ENCODE measurements at regions not wholly inside any gene's neighbourhood (a gene's known extent, or its start where the extent isn't known, plus 50 kb on each side); places are given as distances from the start of the nearest gene placed in this dataset.
A peak's percentile ranks its signal among the peaks of the same experiment; 100 is the strongest.

GRCh38 chr6:85126485-85127167 is 323.3 kb upstream of the NT5E start:
- DNase-seq = peak; percentile 88

GRCh38 chr6:85125526-85125925 is 324.4 kb upstream of the NT5E start:
- peak; percentile 68 for DNase-seq

- DNase-seq = peak; percentile 87
Measured at GRCh38 chr6:85124472-85125354, 325.2 kb upstream of the NT5E start.

GRCh38 chr6:85121158-85121557 is 328.7 kb upstream of the NT5E start:
- DNase-seq = no peak

- no peak for DNase-seq
Measured at GRCh38 chr6:85118652-85119235, 331.1 kb upstream of the NT5E start.

- peak; percentile 23 for DNase-seq
Measured at GRCh38 chr6:85118233-85118632, 331.6 kb upstream of the NT5E start.

GRCh38 chr6:85116475-85116874 is 333.4 kb upstream of the NT5E start:
- DNase-seq = no peak

GRCh38 chr6:85115876-85116275 is 334.0 kb upstream of the NT5E start:
- no peak for DNase-seq

- DNase-seq = no peak
Measured at GRCh38 chr6:85115376-85115775, 334.5 kb upstream of the NT5E start.

- DNase-seq = no peak
Measured at GRCh38 chr6:85114581-85114935, 335.3 kb upstream of the NT5E start.

- DNase-seq = no peak
Measured at GRCh38 chr6:85113934-85114580, 335.8 kb upstream of the NT5E start.

GRCh38 chr6:85112540-85112939 is 337.3 kb upstream of the NT5E start:
- no peak for DNase-seq

- no peak for DNase-seq
Measured at GRCh38 chr6:85111481-85112011, 338.3 kb upstream of the NT5E start.

GRCh38 chr6:85110943-85111342 is 338.9 kb upstream of the NT5E start:
- DNase-seq = no peak

- no peak for DNase-seq
Measured at GRCh38 chr6:85107701-85108100, 342.2 kb upstream of the NT5E start.

GRCh38 chr6:85096976-85097375 is 332.6 kb upstream of the TBX18 start:
- DNase-seq = no peak

- peak; percentile 81 for DNase-seq
Measured at GRCh38 chr6:85092226-85092625, 327.8 kb upstream of the TBX18 start.

GRCh38 chr6:85089255-85089654 is 324.9 kb upstream of the TBX18 start:
- no peak for DNase-seq

GRCh38 chr6:85085875-85086274 is 321.5 kb upstream of the TBX18 start:
- no peak for DNase-seq

GRCh38 chr6:85081102-85081501 is 316.7 kb upstream of the TBX18 start:
- no peak for DNase-seq

GRCh38 chr6:85079761-85080160 is 315.4 kb upstream of the TBX18 start:
- no peak for DNase-seq

- peak; percentile 81 for DNase-seq
Measured at GRCh38 chr6:85078058-85078457, 313.7 kb upstream of the TBX18 start.

GRCh38 chr6:85077098-85077497 is 312.7 kb upstream of the TBX18 start:
- peak; percentile 59 for DNase-seq
